Testis (tissue), 2 donors: ENCODE measurements at regions not wholly inside any gene's neighbourhood (a gene's known extent, or its start where the extent isn't known, plus 50 kb on each side); places are given as distances from the start of the nearest gene placed in this dataset.

Experiments
- CTCF ChIP-seq, 3 experiments: fragments of 450-650 bp in 2 of 3; fragments of 200-600 bp in 1 of 3; sonication (generic) in 1 of 3; IDR thresholded peaks; one replicate each; pipeline ENCODE4 v1.5.1; 2016 to 2019; ENCODE audit warnings: antibody characterized with exemption in 3 of 3, mild to moderate bottlenecking in 2 of 3, moderate library complexity in 1 of 3
- POLR2A ChIP-seq: fragments of 450-650 bp; IDR thresholded peaks from one replicate; pipeline ENCODE4 v1.6.1; 2017; ENCODE audit warnings: antibody characterized with exemption, mild to moderate bottlenecking, moderate library complexity

- TF ChIP-seq CTCF (IDR thresholded peaks at IDR 0.05) (no peak), POLR2A (no peak)
Observed at GRCh38 chr11:104352036-104352435, 188.1 kb upstream of the PDGFD start.
